Panc1 (cell line): ENCODE measurements at regions not wholly inside any gene's neighbourhood (a gene's known extent, or its start where the extent isn't known, plus 50 kb on each side); places are given as distances from the start of the nearest gene placed in this dataset.

Experiments used
- ATAC-seq: fragments of 200-7000 bp; cut with Tn5 transposase; 2 replicates; pipeline ENCODE4 v1.9.1; 2020; ENCODE audit warnings: mild to moderate bottlenecking, moderate library complexity
- BruUV-seq: library from RNA; stranded (reverse); fragments of 400-500 nt; replicated peaks from 2 replicates; lab custom pipeline; 2021; lab: Mats Ljungman, UMichigan
- CTCF ChIA-PET: fragments of 300-600 bp; sonication (Branson Sonifier 250); formaldehyde crosslinking; loops from one replicate; lab custom pipeline; 2022; ENCODE audit warnings: antibody characterized with exemption; lab: Charles Lee
- POLR2A ChIA-PET: fragments of 300-600 bp; sonication (Branson Sonifier 250); formaldehyde crosslinking; loops from one replicate; lab custom pipeline; 2022; ENCODE audit warnings: antibody characterized with exemption; lab: Charles Lee
- DNase-seq: peaks from one replicate; pipeline ENCODE4 v3.0.0-alpha.2; 2010; ENCODE audit warnings: low read depth, low spot score
- H3K27ac ChIP-seq: 2 replicates; pipeline ENCODE4 v1.5.1; 2011; ENCODE audit warnings: mild to moderate bottlenecking, low read length, inconsistent platforms
- H3K27me3 ChIP-seq: fragments of 200-500 bp; sonication (Bioruptor generic); 2 replicates; pipeline ENCODE4 v1.6.0; 2014; ENCODE audit warnings: low read length, inconsistent platforms; ENCODE audit not compliant: control insufficient read depth, insufficient read depth
- H3K36me3 ChIP-seq: fragments of 200-500 bp; sonication (Bioruptor generic); 2 replicates; pipeline ENCODE4 v1.5.1; 2014; ENCODE audit warnings: inconsistent platforms, mild to moderate bottlenecking, low read length, moderate library complexity; ENCODE audit not compliant: control insufficient read depth, insufficient read depth
- H3K4me1 ChIP-seq: 2 replicates; pipeline ENCODE4 v1.5.1; 2011; ENCODE audit warnings: inconsistent platforms, mild to moderate bottlenecking, low read length, moderate library complexity; ENCODE audit not compliant: control insufficient read depth, insufficient read depth
- H3K4me3 ChIP-seq, 2 experiments: 2 replicates each; pipeline ENCODE4 v1.5.1; 2011 to 2012; ENCODE audit warnings: low read depth in 2 of 2, low read length in 2 of 2, mild to moderate bottlenecking in 2 of 2, inconsistent platforms in 1 of 2, moderate library complexity in 1 of 2
- H3K9me3 ChIP-seq: fragments of 200-500 bp; sonication (Bioruptor generic); 2 replicates; pipeline ENCODE4 v1.5.1; 2014; ENCODE audit warnings: low read depth, mild to moderate bottlenecking, inconsistent platforms, low read length, moderate library complexity; ENCODE audit not compliant: control insufficient read depth, insufficient read depth
- CTCF ChIP-seq: fragments of 450-650 bp; IDR thresholded peaks from 2 replicates; pipeline ENCODE4 v1.5.1; 2017; ENCODE audit warnings: mild to moderate bottlenecking
- POLR2AphosphoS5 ChIP-seq: IDR thresholded peaks from 2 replicates; pipeline ENCODE4 v1.6.1; 2012; ENCODE audit warnings: mild to moderate bottlenecking, low read depth, low read length, moderate library complexity
- SIN3A ChIP-seq: IDR thresholded peaks from 2 replicates; pipeline ENCODE4 v1.6.1; 2012; ENCODE audit warnings: low read depth, mild to moderate bottlenecking, low read length, moderate library complexity, borderline replicate concordance; ENCODE audit not compliant: insufficient read depth
- TCF7L2 ChIP-seq: IDR thresholded peaks from 2 replicates; pipeline ENCODE4 v1.6.1; 2011; ENCODE audit warnings: mild to moderate bottlenecking, low read depth, low read length, inconsistent platforms
- in situ Hi-C: cut with HindIII; loops from 2 replicates; pipeline ENCODE4 v1.10.0; 2016; ENCODE audit warnings: low sequenced_read_pairs, low pct_unique_long_range_greater_than_20kb
- intact Hi-C: fragments of 100-400 bp; cut with micrococcal nuclease; formaldehyde crosslinking; loops from one replicate; pipeline ENCODE4 v1.10.0; 2022; ENCODE audit not compliant: unreplicated experiment
- TF ChIP-seq, protein P1 (sequence below), 2 experiments: IDR thresholded peaks; 2 replicates each; pipeline ENCODE4 v1.6.1; 2011 to 2012; ENCODE audit warnings: low read depth in 2 of 2, control low read depth in 1 of 2, low read length in 1 of 2, mild to moderate bottlenecking in 1 of 2, moderate library complexity in 1 of 2; ENCODE audit not compliant: insufficient read depth in 1 of 2

DNA sequence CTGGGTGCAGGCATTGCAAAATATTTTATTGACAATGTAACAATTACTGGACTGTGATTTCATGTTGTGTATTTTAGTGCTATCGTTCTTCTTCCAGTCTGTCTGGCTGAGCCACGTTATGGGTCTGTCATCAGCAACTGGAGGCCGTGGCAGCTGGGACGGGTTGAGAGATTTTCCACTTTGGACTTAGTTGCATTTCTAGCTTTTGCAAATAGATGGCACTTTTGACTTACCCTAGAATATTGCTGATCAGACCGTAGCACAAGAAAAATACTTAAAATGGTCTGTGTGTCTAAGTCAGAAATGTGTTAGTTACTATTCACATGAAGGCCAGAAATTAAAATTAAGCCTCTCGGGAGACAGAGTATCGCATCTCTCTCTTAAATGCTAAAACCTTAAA is 211.1 kb downstream of the TEX29 start:
- no peaks in the 10 kb centered on the region; the same call in 1 of the 2 replicates for H3K36me3 ChIP-seq
- in situ Hi-C loops: no loop called here
- H3K4me1 ChIP-seq: no peaks in the 10 kb centered on the region
- no peak overlapping the region for H3K27ac ChIP-seq
- H3K27me3 ChIP-seq: peaks cover 9% of the 10 kb centered on the region
- no TSS peak for BruUV-seq
- no peaks in the 10 kb centered on the region for H3K9me3 ChIP-seq
- DNase-seq: no peak
- ChIA-PET CTCF (no interaction called here), POLR2A (no interaction called here)
- no peak overlapping the region for H3K4me3 ChIP-seq
- no peak for TF ChIP-seq POLR2AphosphoS5
- TF ChIP-seq CTCF: peak; percentile 37; the same call in 1 of the 2 replicates
- no peak for ATAC-seq
- intact Hi-C loops: no loop called here

DNA sequence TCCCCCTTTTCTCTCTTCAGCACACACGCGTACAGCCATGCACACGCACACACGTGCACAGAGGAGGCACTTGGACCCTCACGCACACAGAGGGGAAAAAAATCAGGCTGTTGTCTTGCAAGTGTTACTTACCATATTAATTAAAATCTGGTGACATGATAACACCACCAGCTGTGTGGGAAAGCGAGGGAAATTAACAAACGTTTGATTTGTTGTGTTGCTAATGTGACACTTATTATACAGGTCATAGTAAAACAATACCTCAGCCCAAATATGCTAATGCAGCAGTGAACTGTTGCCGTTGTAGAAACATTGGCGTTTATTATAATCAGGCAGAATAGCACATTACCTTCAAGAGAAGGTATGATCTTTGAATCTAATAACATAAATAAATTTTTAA is 211.7 kb downstream of the TEX29 start:
- CTCF ChIA-PET: no interaction called here
- H3K4me3 ChIP-seq: no peak overlapping the region

More for the DNA sequence above, 211.7 kb downstream of the TEX29 start:
- no peak for TF ChIP-seq SIN3A
- no peak for TF ChIP-seq TCF7L2
- no peak for TF ChIP-seq CTCF
- TF ChIP-seq POLR2AphosphoS5: no peak
- TF ChIP-seq, protein P1, sequence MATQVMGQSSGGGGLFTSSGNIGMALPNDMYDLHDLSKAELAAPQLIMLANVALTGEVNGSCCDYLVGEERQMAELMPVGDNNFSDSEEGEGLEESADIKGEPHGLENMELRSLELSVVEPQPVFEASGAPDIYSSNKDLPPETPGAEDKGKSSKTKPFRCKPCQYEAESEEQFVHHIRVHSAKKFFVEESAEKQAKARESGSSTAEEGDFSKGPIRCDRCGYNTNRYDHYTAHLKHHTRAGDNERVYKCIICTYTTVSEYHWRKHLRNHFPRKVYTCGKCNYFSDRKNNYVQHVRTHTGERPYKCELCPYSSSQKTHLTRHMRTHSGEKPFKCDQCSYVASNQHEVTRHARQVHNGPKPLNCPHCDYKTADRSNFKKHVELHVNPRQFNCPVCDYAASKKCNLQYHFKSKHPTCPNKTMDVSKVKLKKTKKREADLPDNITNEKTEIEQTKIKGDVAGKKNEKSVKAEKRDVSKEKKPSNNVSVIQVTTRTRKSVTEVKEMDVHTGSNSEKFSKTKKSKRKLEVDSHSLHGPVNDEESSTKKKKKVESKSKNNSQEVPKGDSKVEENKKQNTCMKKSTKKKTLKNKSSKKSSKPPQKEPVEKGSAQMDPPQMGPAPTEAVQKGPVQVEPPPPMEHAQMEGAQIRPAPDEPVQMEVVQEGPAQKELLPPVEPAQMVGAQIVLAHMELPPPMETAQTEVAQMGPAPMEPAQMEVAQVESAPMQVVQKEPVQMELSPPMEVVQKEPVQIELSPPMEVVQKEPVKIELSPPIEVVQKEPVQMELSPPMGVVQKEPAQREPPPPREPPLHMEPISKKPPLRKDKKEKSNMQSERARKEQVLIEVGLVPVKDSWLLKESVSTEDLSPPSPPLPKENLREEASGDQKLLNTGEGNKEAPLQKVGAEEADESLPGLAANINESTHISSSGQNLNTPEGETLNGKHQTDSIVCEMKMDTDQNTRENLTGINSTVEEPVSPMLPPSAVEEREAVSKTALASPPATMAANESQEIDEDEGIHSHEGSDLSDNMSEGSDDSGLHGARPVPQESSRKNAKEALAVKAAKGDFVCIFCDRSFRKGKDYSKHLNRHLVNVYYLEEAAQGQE (IDR thresholded peaks at IDR 0.05; ENCODE audit: insufficient read depth in 1 of 2, low read depth in 2 of 2, low read length in 1 of 2): no peak
- ATAC-seq (no peak), DNase-seq (no peak)
- BruUV-seq: no TSS peak
- intact Hi-C loops: no loop called here
- POLR2A ChIA-PET: no interaction called here
- H3K4me1 ChIP-seq: no peaks in the 10 kb centered on the region
- no peak overlapping the region for H3K27ac ChIP-seq
- H3K9me3 ChIP-seq: no peaks in the 10 kb centered on the region
- in situ Hi-C loops: no loop called here
- no peaks in the 10 kb centered on the region; the same call in 1 of the 2 replicates for H3K36me3 ChIP-seq
- H3K27me3 ChIP-seq: peaks cover 9% of the 10 kb centered on the region
